NCI-H2227 (cell line): ENCODE measurements at regions not wholly inside any gene's neighbourhood (a gene's known extent, or its start where the extent isn't known, plus 50 kb on each side); places are given as distances from the start of the nearest gene placed in this dataset.

Source experiments
- DNase-seq: peaks from one replicate; lab custom pipeline; 2025; ENCODE audit not compliant: unreplicated experiment; lab: John Stamatoyannopoulos, UW

DNA sequence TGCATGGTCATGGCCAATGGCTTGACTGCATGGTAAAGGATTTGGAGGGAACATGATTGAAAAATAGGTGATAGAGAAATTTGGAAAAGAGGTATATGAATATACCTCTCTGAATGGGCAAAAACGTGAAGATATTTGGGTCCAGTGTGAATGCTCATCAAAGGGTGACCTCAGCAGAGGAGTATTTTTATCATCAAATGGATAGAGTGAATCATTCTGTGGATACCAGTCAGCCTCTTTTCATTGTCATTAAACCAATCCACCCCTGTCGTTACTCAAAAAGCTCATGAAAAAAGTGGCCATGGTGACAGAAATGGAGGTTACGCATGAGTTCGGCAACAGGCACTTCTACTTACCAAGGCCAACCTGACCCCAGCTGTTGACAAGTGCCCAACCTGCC is 1074.7 kb downstream of the TSN start:
- no peak for DNase-seq

GRCh38 chr2:122831649-122832048 is 1076.2 kb downstream of the TSN start:
- DNase-seq, result no peak

GRCh38 chr2:122843503-122843902 is 1088.1 kb downstream of the TSN start:
- no peak for DNase-seq

- DNase-seq, result no peak
These were observed 1095.7 kb downstream of the TSN start for GRCh38 chr2:122851161-122851560.

GRCh38 chr2:122851972-122852531 is 1096.6 kb downstream of the TSN start:
- no peak for DNase-seq

DNA sequence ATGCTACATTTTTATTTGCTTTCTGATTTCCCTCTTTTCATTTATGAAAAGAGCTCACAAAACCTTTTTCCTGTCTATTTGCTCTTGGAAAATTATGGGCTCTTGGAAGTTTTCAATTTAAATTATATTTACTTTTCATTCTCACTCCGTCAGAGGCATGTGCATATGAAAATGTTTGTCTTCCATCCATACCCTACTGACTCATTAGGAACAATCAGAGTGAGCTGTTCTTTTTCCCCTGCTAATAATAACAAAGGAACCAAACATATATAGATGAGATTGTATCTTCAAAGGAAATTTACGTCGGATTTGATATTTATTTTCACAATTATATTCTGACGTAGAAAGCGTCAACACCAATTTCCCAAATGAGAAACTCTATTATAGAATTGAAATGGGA is 1101.2 kb downstream of the TSN start:
- no peak for DNase-seq

DNA sequence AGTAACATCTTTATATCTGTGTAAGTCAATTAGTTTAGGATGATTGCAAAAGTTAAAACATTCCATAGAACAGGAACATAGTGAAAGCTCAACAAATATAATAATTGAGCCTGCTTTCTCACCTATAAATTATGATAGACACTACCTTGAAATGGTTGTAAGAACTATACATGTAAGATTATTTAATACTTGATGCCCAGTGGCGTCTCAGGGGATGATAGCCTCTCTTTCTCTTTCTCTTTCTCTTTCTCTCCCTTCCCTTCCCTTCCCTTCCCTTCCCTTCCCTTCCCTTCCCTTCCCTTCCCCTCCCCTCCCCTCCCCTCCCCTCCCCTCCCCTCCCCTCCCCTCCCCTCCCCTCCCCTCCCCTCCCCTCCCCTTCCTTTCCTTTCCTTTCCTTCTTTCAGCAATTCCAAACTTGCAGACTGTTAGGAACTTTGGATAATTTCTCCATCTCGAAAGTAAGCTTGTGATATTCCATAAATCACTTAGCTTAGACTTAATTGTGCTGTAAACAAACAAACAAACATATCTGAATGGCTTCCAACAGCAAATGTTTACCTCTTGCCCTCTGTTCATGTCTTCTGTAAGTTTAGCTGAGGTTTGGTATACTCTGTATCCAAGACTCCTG is 1102.7 kb downstream of the TSN start:
- DNase-seq, result no peak

- DNase-seq, result no peak
These were observed 1103.4 kb downstream of the TSN start for GRCh38 chr2:122858813-122859212.

DNA sequence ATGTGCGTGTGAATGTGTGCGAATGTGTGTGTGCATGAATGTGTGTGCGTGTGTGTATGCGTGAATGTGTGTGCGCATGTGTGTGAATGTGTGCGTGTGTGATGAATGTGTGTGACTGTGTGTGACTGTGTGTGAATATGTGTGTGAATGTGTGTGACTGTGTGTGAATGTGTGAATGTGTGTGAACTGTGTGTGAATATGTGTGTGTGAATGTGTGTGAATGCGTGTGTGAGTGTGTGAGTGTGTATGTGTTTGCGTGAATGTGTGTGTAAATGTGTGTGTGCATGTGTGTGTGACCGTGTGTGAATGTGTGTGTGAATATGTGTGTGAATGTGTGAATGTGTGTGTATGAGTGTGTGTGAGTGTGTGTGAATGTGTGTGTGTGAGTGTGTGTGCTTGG is 1103.8 kb downstream of the TSN start:
- DNase-seq, result no peak

- DNase-seq, result no peak
These were observed 1108.1 kb downstream of the TSN start for GRCh38 chr2:122863532-122863931.

DNA sequence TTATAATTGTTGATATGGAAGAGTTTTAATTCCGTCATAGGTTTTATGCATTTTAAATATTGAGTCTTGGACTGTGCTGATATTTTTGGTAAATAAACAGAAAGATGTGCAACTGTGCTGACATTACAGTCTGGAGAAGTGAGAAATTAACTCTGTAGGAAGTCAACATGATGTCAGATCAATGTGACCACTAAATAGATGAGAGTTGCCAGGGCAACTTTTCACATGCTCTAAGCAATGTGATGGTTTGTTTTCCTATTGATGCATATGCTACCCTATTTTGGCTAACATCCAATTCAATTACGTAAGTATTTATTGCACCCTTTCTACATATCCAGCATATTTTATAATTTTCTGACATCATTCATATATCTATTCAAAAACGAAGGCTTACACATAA is 1109.3 kb downstream of the TSN start:
- no peak for DNase-seq

GRCh38 chr2:122866095-122866494 is 1110.6 kb downstream of the TSN start:
- DNase-seq, result no peak

DNA sequence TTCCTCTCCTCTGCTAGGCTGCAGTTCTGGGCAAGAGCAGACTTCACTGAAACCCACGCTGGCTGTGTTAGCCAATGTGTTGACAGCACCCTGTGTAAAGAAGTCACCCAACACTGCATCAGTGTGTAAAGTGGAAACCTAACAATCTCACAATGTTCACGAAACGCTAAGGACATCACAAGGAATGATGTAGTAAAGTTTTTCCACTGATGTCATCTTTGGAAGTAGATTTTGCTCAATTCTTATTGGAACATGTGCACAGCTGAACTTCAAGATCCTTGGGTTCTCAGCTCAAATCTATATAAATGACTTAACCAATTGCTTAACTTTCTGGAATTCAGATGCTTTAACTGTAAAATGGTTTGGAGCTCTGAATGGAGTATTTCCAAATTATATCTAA is 1112.5 kb downstream of the TSN start:
- no peak for DNase-seq

DNA sequence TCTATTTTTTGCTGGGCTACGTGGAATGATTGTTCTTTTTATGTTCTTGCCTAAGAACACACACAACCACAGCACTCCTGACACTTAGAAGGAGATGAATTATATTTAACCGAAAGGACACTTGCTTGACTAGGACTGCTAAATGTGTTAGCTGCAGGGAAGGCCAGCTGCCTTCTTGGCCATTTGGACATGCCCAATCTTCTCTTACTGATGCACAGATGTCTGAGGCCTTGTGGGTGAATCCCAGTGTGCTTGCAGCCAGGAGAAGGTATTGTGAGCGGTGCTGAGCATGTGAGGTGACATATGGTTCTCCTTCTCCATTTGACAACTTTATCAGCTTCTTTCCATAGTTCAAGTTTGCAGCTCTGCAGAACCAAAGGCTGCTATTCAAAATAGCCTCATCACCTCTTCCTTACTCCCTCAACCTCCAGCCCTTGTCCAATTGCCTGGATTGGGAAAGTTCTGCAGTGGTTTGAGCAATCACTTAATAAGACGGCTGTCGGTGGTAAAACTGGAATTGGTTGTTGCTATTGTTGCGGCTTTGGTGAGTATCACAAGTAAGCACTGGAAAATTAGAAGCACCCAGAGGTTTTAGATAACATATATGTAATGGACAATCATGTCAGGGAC is 1113.3 kb downstream of the TSN start:
- DNase-seq, result no peak

DNA sequence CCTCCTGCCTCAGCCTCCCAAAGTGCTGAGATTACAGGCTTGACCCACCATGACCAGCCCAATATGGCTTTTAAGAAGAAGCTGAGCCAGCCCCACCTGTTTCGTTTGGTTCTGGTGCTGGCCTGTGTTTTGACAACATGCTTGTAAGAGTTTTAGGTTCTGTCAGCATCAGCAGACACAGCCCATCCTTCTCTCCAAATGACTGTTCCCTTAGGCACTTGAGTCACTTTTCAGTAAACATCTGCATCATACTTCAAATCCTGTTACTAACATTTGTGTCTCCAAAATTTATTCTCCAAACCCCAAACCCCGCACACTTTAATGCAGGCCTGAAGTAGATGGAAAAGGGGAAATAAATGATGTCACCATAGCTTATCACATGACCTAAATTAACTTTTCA is 1118.5 kb downstream of the TSN start:
- DNase-seq, result no peak

DNA sequence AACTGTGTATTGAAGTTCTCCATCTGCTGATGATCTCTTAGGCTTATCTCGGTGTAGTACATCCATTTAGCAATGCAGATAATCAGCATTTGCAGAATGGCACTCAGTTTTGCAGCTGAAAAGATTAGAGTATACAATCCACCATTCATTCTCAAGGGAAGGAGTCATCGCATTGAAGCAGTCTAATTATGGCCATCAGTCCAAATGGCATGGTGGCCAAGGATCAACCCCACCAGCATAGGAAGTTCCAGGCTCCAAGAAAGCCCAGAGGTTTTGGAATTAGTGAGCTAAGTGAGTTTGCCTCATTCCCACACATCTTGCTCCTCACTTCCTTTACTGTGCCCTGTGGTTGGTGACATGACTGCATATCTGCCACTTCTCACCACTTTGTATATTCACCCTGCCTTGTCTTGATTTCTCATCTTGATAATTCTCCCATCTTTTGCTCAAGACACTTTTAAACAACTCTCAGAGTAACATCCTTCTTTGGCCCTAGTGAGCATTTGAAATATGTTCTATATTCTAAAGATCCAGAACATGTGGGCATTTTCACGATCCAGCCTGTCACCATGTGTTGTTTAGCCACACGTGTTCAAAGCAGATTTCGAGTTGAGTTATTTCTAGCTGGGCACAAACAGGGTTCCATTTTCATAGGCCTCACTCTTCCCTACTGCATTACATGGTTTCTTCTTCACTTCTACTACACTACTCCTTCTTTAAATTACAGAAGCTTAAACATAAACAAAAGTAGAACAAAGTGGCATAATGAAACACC is 1119.8 kb downstream of the TSN start:
- DNase-seq, result no peak

GRCh38 chr2:122883849-122884248 is 1128.4 kb downstream of the TSN start:
- no peak for DNase-seq

- no peak for DNase-seq
These were observed 1129.4 kb downstream of the TSN start for GRCh38 chr2:122884889-122885288.

DNA sequence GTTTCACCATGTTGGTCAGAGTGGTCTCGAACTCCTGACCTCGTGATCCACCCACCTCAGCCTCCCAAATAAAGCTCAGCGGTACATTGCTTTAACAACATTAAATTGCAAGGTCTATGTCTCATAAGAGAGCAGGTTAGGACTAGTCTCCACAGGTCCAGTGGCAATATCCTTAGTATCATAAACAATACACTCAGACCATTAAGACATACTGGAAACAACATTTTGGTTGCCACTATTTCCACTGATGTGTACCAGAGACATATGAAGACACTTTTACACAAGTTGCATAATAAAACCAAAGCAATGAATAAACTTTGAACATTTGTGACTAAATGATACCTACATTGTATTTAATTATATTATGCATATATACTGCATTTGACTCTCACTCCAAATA is 1130.0 kb downstream of the TSN start:
- no peak for DNase-seq

- DNase-seq, result no peak
These were observed 1131.2 kb downstream of the TSN start for GRCh38 chr2:122886479-122887145.

- no peak for DNase-seq
These were observed 1125.5 kb upstream of the CNTNAP5 start for GRCh38 chr2:122899614-122900013.

- no peak for DNase-seq
These were observed 1119.7 kb upstream of the CNTNAP5 start for GRCh38 chr2:122905431-122905830.
